H9 (cell line): ENCODE measurements at regions not wholly inside any gene's neighbourhood (a gene's known extent, or its start where the extent isn't known, plus 50 kb on each side); places are given as distances from the start of the nearest gene placed in this dataset.

Experiments used
- DNase-seq: peaks from one replicate; pipeline ENCODE4 v3.0.0-alpha.2; 2017
- H2AFZ ChIP-seq: one replicate; pipeline ENCODE4 v1.6.1; 2013; ENCODE audit warnings: mild to moderate bottlenecking, low read length, control low read depth, moderate library complexity
- H2AK5ac ChIP-seq: 2 replicates; pipeline ENCODE4 v1.6.1; 2013; ENCODE audit warnings: low read length, control low read depth, mixed read lengths; ENCODE audit not compliant: insufficient read length
- H2BK120ac ChIP-seq: one replicate; pipeline ENCODE4 v1.6.1; 2013; ENCODE audit warnings: low read depth, mild to moderate bottlenecking, low read length, control low read depth, inconsistent platforms; ENCODE audit not compliant: poor library complexity, severe bottlenecking
- H2BK12ac ChIP-seq: 2 replicates; pipeline ENCODE4 v1.6.1; 2013; ENCODE audit warnings: low read length, control low read depth, mixed read lengths, low read depth; ENCODE audit not compliant: insufficient read length
- H2BK15ac ChIP-seq: 2 replicates; pipeline ENCODE4 v1.6.1; 2013; ENCODE audit warnings: low read depth, low read length, control low read depth
- H2BK20ac ChIP-seq: one replicate; pipeline ENCODE4 v1.6.1; 2013; ENCODE audit warnings: low read depth, mild to moderate bottlenecking, low read length, control low read depth, inconsistent platforms; ENCODE audit not compliant: poor library complexity, severe bottlenecking
- H2BK5ac ChIP-seq: 2 replicates; pipeline ENCODE4 v1.6.1; 2013; ENCODE audit warnings: low read length, control low read depth, mixed read lengths; ENCODE audit not compliant: insufficient read length
- H3K14ac ChIP-seq: 2 replicates; pipeline ENCODE4 v1.6.1; 2013; ENCODE audit warnings: low read length, control low read depth; ENCODE audit not compliant: insufficient read depth
- H3K18ac ChIP-seq: 2 replicates; pipeline ENCODE4 v1.6.1; 2013; ENCODE audit warnings: low read depth, mild to moderate bottlenecking, mixed read lengths, low read length, control low read depth; ENCODE audit not compliant: insufficient read length
- H3K23ac ChIP-seq: 2 replicates; pipeline ENCODE4 v1.6.1; 2013; ENCODE audit warnings: low read length, control low read depth, mixed read lengths, low read depth; ENCODE audit not compliant: insufficient read length
- H3K23me2 ChIP-seq: 2 replicates; pipeline ENCODE4 v1.6.1; 2013; ENCODE audit warnings: low read depth, mild to moderate bottlenecking, mixed read lengths, low read length, control low read depth; ENCODE audit not compliant: insufficient read length, poor library complexity, severe bottlenecking
- H3K27ac ChIP-seq: 2 replicates; pipeline ENCODE4 v1.5.1; 2013; ENCODE audit warnings: low read length, control low read depth, mixed read lengths, low read depth; ENCODE audit not compliant: insufficient read length
- H3K27me3 ChIP-seq: 2 replicates; pipeline ENCODE4 v1.6.1; 2013; ENCODE audit warnings: low read length, control low read depth, inconsistent platforms; ENCODE audit not compliant: insufficient read depth
- H3K4ac ChIP-seq: 2 replicates; pipeline ENCODE4 v1.6.1; 2013; ENCODE audit warnings: low read depth, mild to moderate bottlenecking, control low read depth, inconsistent platforms, low read length, moderate library complexity
- H3K4me1 ChIP-seq: 2 replicates; pipeline ENCODE4 v1.6.1; 2013; ENCODE audit warnings: low read length, control low read depth, inconsistent platforms; ENCODE audit not compliant: insufficient read depth
- H3K4me2 ChIP-seq: 2 replicates; pipeline ENCODE4 v1.6.1; 2013; ENCODE audit warnings: low read length, control low read depth, mixed read lengths; ENCODE audit not compliant: insufficient read length, insufficient read depth
- H3K56ac ChIP-seq: 2 replicates; pipeline ENCODE4 v1.6.1; 2013; ENCODE audit warnings: low read depth, mild to moderate bottlenecking, mixed read lengths, low read length, control low read depth; ENCODE audit not compliant: insufficient read length
- H3K79me1 ChIP-seq: 2 replicates; pipeline ENCODE4 v1.6.1; 2013; ENCODE audit warnings: low read depth, mild to moderate bottlenecking, moderate library complexity, low read length, control low read depth, inconsistent platforms; ENCODE audit not compliant: insufficient read depth, poor library complexity, severe bottlenecking
- H3K79me2 ChIP-seq: 2 replicates; pipeline ENCODE4 v1.6.1; 2013; ENCODE audit warnings: low read length, control low read depth, inconsistent platforms; ENCODE audit not compliant: insufficient read depth
- H3K9ac ChIP-seq: 2 replicates; pipeline ENCODE4 v1.6.1; 2013; ENCODE audit warnings: low read length, control low read depth, mixed read lengths; ENCODE audit not compliant: insufficient read length; ENCODE audit errors: extremely low read depth
- H3K9me3 ChIP-seq: one replicate; pipeline ENCODE4 v1.6.1; 2013; ENCODE audit warnings: low read depth, low read length, inconsistent platforms; ENCODE audit not compliant: control insufficient read depth
- H3T11ph ChIP-seq: one replicate; pipeline ENCODE4 v1.6.1; 2013; ENCODE audit warnings: mild to moderate bottlenecking, low read length, control low read depth, inconsistent platforms
- H4K20me1 ChIP-seq: one replicate; pipeline ENCODE4 v1.6.1; 2013; ENCODE audit not compliant: control insufficient read depth, insufficient read length, insufficient read depth
- H4K5ac ChIP-seq: 2 replicates; pipeline ENCODE4 v1.6.1; 2013; ENCODE audit warnings: low read depth, mild to moderate bottlenecking, mixed read lengths, low read length, control low read depth; ENCODE audit not compliant: insufficient read length
- H4K8ac ChIP-seq: replicated peaks from 2 replicates; pipeline ENCODE4 v1.6.1; 2013; ENCODE audit warnings: low read length, control low read depth, mixed read lengths, low read depth; ENCODE audit not compliant: insufficient read length
- H4K91ac ChIP-seq: 2 replicates; pipeline ENCODE4 v1.6.1; 2013; ENCODE audit warnings: low read depth, mild to moderate bottlenecking, moderate library complexity, mixed read lengths, low read length, control low read depth; ENCODE audit not compliant: insufficient read length
- H3K27ac Mint-ChIP-seq, 3 experiments: 2 replicates in 2 of 3; 3 replicates in 1 of 3; pipeline ENCODE4 v1.8.0; 2020 to 2021; ENCODE audit warnings: mixed read lengths in 3 of 3, mild to moderate bottlenecking in 1 of 3, moderate library complexity in 1 of 3
- H3K27me3 Mint-ChIP-seq: 2 replicates; pipeline ENCODE4 v1.8.0; 2021; ENCODE audit warnings: low read depth, mild to moderate bottlenecking, moderate library complexity, mixed read lengths
- H3K36me3 Mint-ChIP-seq, 3 experiments: 2 replicates in 2 of 3; 3 replicates in 1 of 3; pipeline ENCODE4 v1.8.0; 2020 to 2021; ENCODE audit warnings: low read depth in 3 of 3, mixed read lengths in 3 of 3; ENCODE audit not compliant: insufficient read depth in 1 of 3
- H3K4me1 Mint-ChIP-seq, 2 experiments: 2 replicates each; pipeline ENCODE4 v1.8.0; 2020; ENCODE audit warnings: mixed read lengths in 2 of 2
- H3K4me3 Mint-ChIP-seq, 2 experiments: 2 replicates in 1 of 2; 3 replicates in 1 of 2; pipeline ENCODE4 v1.8.0; 2020 to 2021; ENCODE audit warnings: mild to moderate bottlenecking in 2 of 2, mixed read lengths in 2 of 2, moderate library complexity in 1 of 2
- H3K9me3 Mint-ChIP-seq, 2 experiments: 2 replicates in 1 of 2; 3 replicates in 1 of 2; pipeline ENCODE4 v1.8.0; 2020; ENCODE audit warnings: mild to moderate bottlenecking in 2 of 2, mixed read lengths in 2 of 2, moderate library complexity in 1 of 2
- CTCF ChIP-seq: fragments of 200-600 bp; sonication (generic); conservative IDR thresholded peaks from 3 replicates; pipeline ENCODE4 v1.8.0; 2021; ENCODE audit warnings: antibody characterized with exemption, mild to moderate bottlenecking
- WGBS: extraction: QIAGEN DNeasy Blood & Tissue Kit; methylation state at CpG from one replicate; pipeline ENCODE4 v1.1.7; 2013; ENCODE audit warnings: missing lambda C conversion rate, low lambda C conversion rate, mixed read lengths; ENCODE audit not compliant: insufficient read length; ENCODE audit errors: extremely low coverage; 5-methylcytosine and 5-hydroxymethylcytosine counted together

GRCh38 chr2:163463411-163463810 is 272.4 kb downstream of the FIGN start:
- no peak overlapping the region for H2BK120ac ChIP-seq
- H3K27me3 Mint-ChIP-seq = no peaks in the 10 kb centered on the region
- TF ChIP-seq CTCF = no peak
- H3K27ac ChIP-seq = no peak overlapping the region
- no peaks in the 10 kb centered on the region for H3K9me3 ChIP-seq
- H3K14ac ChIP-seq = no peak overlapping the region
- no peak overlapping the region for H4K5ac ChIP-seq
- no peak overlapping the region for H2AFZ ChIP-seq
- DNase-seq = no peak
- no peak overlapping the region for H2BK20ac ChIP-seq
- H4K8ac ChIP-seq = no peak overlapping the region
- H3K36me3 Mint-ChIP-seq = no peaks in the 10 kb centered on the region
- H3K27me3 ChIP-seq = no peaks in the 10 kb centered on the region
- H3K9ac ChIP-seq = no peak overlapping the region
- H3K79me2 ChIP-seq = no peaks in the 10 kb centered on the region
- no CpG with 5 or more reads among the region's 3 CpGs for WGBS
- H4K91ac ChIP-seq = no peak overlapping the region
- no peaks in the 10 kb centered on the region for H3K4me1 ChIP-seq
- H3T11ph ChIP-seq = no peak overlapping the region
- H3K23me2 ChIP-seq = no peaks in the 10 kb centered on the region
- no peaks in the 10 kb centered on the region for H4K20me1 ChIP-seq
- no peak overlapping the region for H3K23ac ChIP-seq
- no peak overlapping the region for H3K18ac ChIP-seq
- no peak overlapping the region for H3K4me3 Mint-ChIP-seq
- H2AK5ac ChIP-seq = no peak overlapping the region
- no peak overlapping the region for H2BK5ac ChIP-seq
- H3K56ac ChIP-seq = no peak overlapping the region
- H3K4me1 Mint-ChIP-seq = peaks cover 0 to 3% of the 10 kb centered on the region in 2 experiments; a peak in 1 of 4 replicates
- no peak overlapping the region for H2BK15ac ChIP-seq
- H2BK12ac ChIP-seq = no peak overlapping the region
- no peaks in the 10 kb centered on the region for H3K9me3 Mint-ChIP-seq
- H3K79me1 ChIP-seq = no peaks in the 10 kb centered on the region
- H3K27ac Mint-ChIP-seq = no peak overlapping the region
- H3K4ac ChIP-seq = no peak overlapping the region
- H3K4me2 ChIP-seq = no peak overlapping the region
